BLaER1 (cell line): ENCODE measurements at regions not wholly inside any gene's neighbourhood (a gene's known extent, or its start where the extent isn't known, plus 50 kb on each side); places are given as distances from the start of the nearest gene placed in this dataset.
"Not testable (repeated sequence)": the region's sequence is repeated elsewhere in the genome, so short reads cannot be mapped to it uniquely, and the experiment has no call there.

Experiments used
- H3K27ac ChIP-seq: shearing (Covaris generic); formaldehyde crosslinking; 2 replicates; pipeline ENCODE4 v1.8.1; 2022
- H3K27me3 ChIP-seq: shearing (Covaris generic); formaldehyde crosslinking; 2 replicates; pipeline ENCODE4 v1.8.1; 2022
- H3K36me3 ChIP-seq: shearing (Covaris generic); formaldehyde crosslinking; 2 replicates; pipeline ENCODE4 v1.8.1; 2022
- H3K4me1 ChIP-seq: shearing (Covaris generic); formaldehyde crosslinking; 2 replicates; pipeline ENCODE4 v1.8.1; 2022
- H3K4me2 ChIP-seq: shearing (Covaris generic); formaldehyde crosslinking; 2 replicates; pipeline ENCODE4 v1.8.1; 2022
- H3K4me3 ChIP-seq: shearing (Covaris generic); formaldehyde crosslinking; 2 replicates; pipeline ENCODE4 v1.8.1; 2022
- H3K9ac ChIP-seq: shearing (Covaris generic); formaldehyde crosslinking; 2 replicates; pipeline ENCODE4 v1.8.1; 2022
- H3K9me3 ChIP-seq: shearing (Covaris generic); formaldehyde crosslinking; 2 replicates; pipeline ENCODE4 v1.8.1; 2022
- H4K20me1 ChIP-seq: shearing (Covaris generic); formaldehyde crosslinking; 2 replicates; pipeline ENCODE4 v1.8.1; 2022
- Cebpa-rat ChIP-seq: shearing (Covaris generic); IDR thresholded peaks from 2 replicates; pipeline ENCODE4 v1.8.1; 2022

DNA sequence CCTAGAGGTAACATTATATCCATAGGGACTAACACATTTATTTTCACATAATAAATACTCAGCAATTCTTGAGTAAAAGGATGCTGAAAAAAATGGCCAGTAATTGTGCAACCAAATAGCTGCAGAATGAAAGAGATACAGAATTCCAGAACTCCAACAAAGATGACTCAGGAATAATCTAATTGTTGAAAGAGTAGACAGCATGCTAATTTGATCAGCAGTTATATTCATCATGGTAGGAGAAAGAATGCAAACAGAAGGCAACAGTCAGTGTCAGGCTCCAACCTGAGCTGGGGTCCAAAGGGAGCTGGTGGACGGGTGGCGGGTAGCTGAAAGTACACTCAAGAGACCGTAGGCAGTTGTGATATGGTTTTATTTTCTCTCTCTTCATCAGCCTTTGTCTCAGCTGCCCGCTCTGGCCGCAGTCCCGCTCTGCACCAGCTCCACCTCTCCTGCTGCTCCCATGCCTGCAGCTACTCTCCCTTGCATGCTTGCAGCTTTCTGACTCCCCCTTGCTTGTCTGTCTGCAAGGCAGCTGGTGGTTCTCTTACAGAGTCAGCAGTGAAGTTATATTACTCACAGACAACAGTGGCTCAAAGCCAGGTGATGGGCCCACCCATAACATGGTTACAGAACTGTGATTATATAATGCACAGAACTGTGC, 1150.1 kb downstream of the STIM2 start:
- H3K36me3 ChIP-seq, result no peaks in the 10 kb centered on the region
- no peak overlapping the region for H3K9ac ChIP-seq
- no peak overlapping the region for H3K27ac ChIP-seq
- no peaks in the 10 kb centered on the region for H4K20me1 ChIP-seq
- H3K4me1 ChIP-seq, result no peaks in the 10 kb centered on the region
- no peak for TF ChIP-seq Cebpa-rat
- no peak overlapping the region for H3K4me2 ChIP-seq
- H3K27me3 ChIP-seq, result no peaks in the 10 kb centered on the region
- no peak overlapping the region for H3K4me3 ChIP-seq
- peaks cover 15% of the 10 kb centered on the region for H3K9me3 ChIP-seq

GRCh38 chr4:28014469-28014868, 1153.8 kb downstream of the STIM2 start:
- no peaks in the 10 kb centered on the region for H3K36me3 ChIP-seq
- no peak for TF ChIP-seq Cebpa-rat
- H3K9me3 ChIP-seq, result peaks cover 15% of the 10 kb centered on the region
- no peaks in the 10 kb centered on the region for H3K4me1 ChIP-seq
- H3K4me3 ChIP-seq, result no peak overlapping the region
- H3K27me3 ChIP-seq, result no peaks in the 10 kb centered on the region
- H3K9ac ChIP-seq, result no peak overlapping the region
- no peak overlapping the region for H3K27ac ChIP-seq
- H3K4me2 ChIP-seq, result no peak overlapping the region
- no peaks in the 10 kb centered on the region for H4K20me1 ChIP-seq

DNA sequence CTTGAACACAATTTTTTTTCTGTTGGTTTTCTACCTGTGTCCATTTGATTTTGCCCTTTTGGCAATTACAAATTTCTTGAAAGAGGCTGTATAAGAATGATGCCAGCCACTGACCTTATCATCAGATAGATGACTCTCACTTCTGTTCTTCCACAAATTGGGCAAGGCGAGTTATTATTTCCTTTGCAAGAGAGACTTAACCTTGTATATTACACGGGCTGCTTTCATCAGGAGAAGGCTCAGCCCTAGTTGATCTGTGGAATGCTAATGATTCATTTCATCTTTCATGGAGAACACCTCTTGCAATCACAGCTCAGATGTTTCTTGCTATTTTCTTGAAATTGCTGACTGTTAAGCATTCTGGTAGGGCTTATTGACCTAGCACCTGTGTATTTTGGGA, 1155.4 kb downstream of the STIM2 start:
- Histone ChIP-seq H3K4me3 (no peak overlapping the region), H4K20me1 (no peaks in the 10 kb centered on the region)

DNA sequence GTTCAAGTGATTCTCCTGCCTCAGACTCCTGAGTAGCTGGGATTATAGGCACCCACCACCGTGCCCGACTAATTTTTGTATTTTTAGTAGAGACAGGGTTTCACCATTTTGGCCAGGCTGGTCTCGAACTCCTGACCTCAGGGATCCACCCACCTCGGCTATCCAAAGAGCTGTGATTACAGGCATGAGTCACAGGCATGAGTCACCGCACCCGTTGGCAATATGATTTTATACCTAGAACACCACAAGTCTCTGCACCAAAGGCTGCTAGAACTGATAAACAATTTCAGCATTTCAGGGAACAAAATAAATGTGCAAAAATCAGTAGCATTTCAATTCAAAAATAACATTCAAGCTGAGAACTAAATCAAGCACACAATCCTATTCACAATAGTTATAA, 1177.6 kb downstream of the STIM2 start:
- H3K36me3 ChIP-seq, result not testable (repeated sequence)

More for the DNA sequence above, 1155.4 kb downstream of the STIM2 start:
- peaks cover 15% of the 10 kb centered on the region for H3K9me3 ChIP-seq
- H3K36me3 ChIP-seq, result no peaks in the 10 kb centered on the region
- no peak overlapping the region for H3K27ac ChIP-seq
- H3K4me2 ChIP-seq, result no peak overlapping the region
- H3K4me1 ChIP-seq, result no peaks in the 10 kb centered on the region
- H3K9ac ChIP-seq, result no peak overlapping the region
- H3K27me3 ChIP-seq, result no peaks in the 10 kb centered on the region
- no peak for TF ChIP-seq Cebpa-rat

GRCh38 chr4:28062562-28062961, 1201.9 kb downstream of the STIM2 start:
- no peaks in the 10 kb centered on the region for H3K36me3 ChIP-seq
- no peaks in the 10 kb centered on the region for H4K20me1 ChIP-seq
- H3K27ac ChIP-seq, result no peak overlapping the region
- no peaks in the 10 kb centered on the region for H3K4me1 ChIP-seq
- no peak for TF ChIP-seq Cebpa-rat
- no peak overlapping the region for H3K9ac ChIP-seq
- H3K27me3 ChIP-seq, result no peaks in the 10 kb centered on the region
- H3K4me2 ChIP-seq, result no peak overlapping the region
- no peak overlapping the region for H3K4me3 ChIP-seq
- no peaks in the 10 kb centered on the region for H3K9me3 ChIP-seq

More for the DNA sequence above, 1177.6 kb downstream of the STIM2 start:
- H4K20me1 ChIP-seq, H3K9ac ChIP-seq, H3K4me3 ChIP-seq, H3K27ac ChIP-seq, H3K4me2 ChIP-seq, H3K27me3 ChIP-seq, H3K9me3 ChIP-seq, H3K4me1 ChIP-seq: not testable (repeated sequence)

- Histone ChIP-seq H3K27ac (no peak overlapping the region), H3K27me3 (no peaks in the 10 kb centered on the region), H3K4me1 (no peaks in the 10 kb centered on the region), H4K20me1 (no peaks in the 10 kb centered on the region), H3K9me3 (no peaks in the 10 kb centered on the region), H3K4me2 (no peak overlapping the region), H3K9ac (no peak overlapping the region), H3K4me3 (no peak overlapping the region), H3K36me3 (no peaks in the 10 kb centered on the region)
- no peak for TF ChIP-seq Cebpa-rat
Observed at GRCh38 chr4:28073860-28074555, 1213.4 kb downstream of the STIM2 start.

DNA sequence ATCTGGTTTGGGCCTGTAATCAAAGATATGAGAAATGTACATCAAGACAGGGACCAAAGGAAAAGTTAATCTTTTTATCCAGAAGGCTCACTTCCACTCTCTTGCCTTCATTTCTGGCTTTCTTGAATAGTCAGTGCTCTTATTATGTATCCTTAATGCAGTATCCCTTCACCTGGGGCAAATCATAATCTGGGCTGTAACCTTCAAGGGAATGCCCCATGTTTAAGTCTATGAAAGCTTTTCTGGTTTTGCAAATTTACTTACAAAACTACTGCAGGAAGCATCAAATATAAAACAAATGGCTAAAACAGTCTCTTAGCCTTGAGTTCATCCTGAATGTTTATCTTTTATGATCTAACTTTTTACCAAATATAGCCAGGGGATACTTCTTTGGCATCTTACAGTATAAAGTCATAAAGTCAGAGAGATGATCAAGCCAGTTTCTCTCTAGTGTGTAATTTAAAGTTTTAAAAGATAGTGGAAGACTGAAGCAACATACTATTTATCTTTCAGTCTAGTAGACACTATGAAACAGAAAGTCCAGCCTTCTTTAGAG, 1214.8 kb downstream of the STIM2 start:
- no peaks in the 10 kb centered on the region for H3K4me1 ChIP-seq
- no peak overlapping the region for H3K4me3 ChIP-seq
- H3K36me3 ChIP-seq, result no peaks in the 10 kb centered on the region
- H3K9ac ChIP-seq, result no peak overlapping the region
- no peak overlapping the region for H3K27ac ChIP-seq
- no peak for TF ChIP-seq Cebpa-rat
- no peaks in the 10 kb centered on the region for H3K9me3 ChIP-seq
- no peaks in the 10 kb centered on the region for H3K27me3 ChIP-seq
- H3K4me2 ChIP-seq, result no peak overlapping the region
- H4K20me1 ChIP-seq, result no peaks in the 10 kb centered on the region

- not testable (repeated sequence) for H3K27me3 ChIP-seq, H3K9ac ChIP-seq, H3K4me1 ChIP-seq, H3K27ac ChIP-seq, H4K20me1 ChIP-seq, H3K4me3 ChIP-seq, H3K9me3 ChIP-seq, H3K36me3 ChIP-seq, H3K4me2 ChIP-seq
Observed at GRCh38 chr4:28077203-28077602, 1216.6 kb downstream of the STIM2 start.

GRCh38 chr4:28082686-28083390, 1222.2 kb downstream of the STIM2 start:
- no peaks in the 10 kb centered on the region for H3K27me3 ChIP-seq
- TF ChIP-seq Cebpa-rat, result no peak
- no peaks in the 10 kb centered on the region for H3K4me1 ChIP-seq
- H3K4me2 ChIP-seq, result no peak overlapping the region
- H3K27ac ChIP-seq, result no peak overlapping the region
- no peaks in the 10 kb centered on the region for H3K36me3 ChIP-seq
- no peak overlapping the region for H3K9ac ChIP-seq
- peaks cover 27% of the 10 kb centered on the region for H3K9me3 ChIP-seq
- H4K20me1 ChIP-seq, result no peaks in the 10 kb centered on the region
- no peak overlapping the region for H3K4me3 ChIP-seq

- Histone ChIP-seq H3K9ac (no peak overlapping the region), H3K4me3 (no peak overlapping the region), H3K4me2 (no peak overlapping the region), H3K4me1 (no peaks in the 10 kb centered on the region), H3K27me3 (no peaks in the 10 kb centered on the region), H3K36me3 (no peaks in the 10 kb centered on the region), H3K9me3 (no peaks in the 10 kb centered on the region), H3K27ac (no peak overlapping the region), H4K20me1 (no peaks in the 10 kb centered on the region)
- no peak for TF ChIP-seq Cebpa-rat
Observed at GRCh38 chr4:28092610-28093009, 1232.0 kb downstream of the STIM2 start.
